ENCODE measurements at regions not wholly inside any gene's neighbourhood (a gene's known extent, or its start where the extent isn't known, plus 50 kb on each side); places are given as distances from the start of the nearest gene placed in this dataset.

DNA sequence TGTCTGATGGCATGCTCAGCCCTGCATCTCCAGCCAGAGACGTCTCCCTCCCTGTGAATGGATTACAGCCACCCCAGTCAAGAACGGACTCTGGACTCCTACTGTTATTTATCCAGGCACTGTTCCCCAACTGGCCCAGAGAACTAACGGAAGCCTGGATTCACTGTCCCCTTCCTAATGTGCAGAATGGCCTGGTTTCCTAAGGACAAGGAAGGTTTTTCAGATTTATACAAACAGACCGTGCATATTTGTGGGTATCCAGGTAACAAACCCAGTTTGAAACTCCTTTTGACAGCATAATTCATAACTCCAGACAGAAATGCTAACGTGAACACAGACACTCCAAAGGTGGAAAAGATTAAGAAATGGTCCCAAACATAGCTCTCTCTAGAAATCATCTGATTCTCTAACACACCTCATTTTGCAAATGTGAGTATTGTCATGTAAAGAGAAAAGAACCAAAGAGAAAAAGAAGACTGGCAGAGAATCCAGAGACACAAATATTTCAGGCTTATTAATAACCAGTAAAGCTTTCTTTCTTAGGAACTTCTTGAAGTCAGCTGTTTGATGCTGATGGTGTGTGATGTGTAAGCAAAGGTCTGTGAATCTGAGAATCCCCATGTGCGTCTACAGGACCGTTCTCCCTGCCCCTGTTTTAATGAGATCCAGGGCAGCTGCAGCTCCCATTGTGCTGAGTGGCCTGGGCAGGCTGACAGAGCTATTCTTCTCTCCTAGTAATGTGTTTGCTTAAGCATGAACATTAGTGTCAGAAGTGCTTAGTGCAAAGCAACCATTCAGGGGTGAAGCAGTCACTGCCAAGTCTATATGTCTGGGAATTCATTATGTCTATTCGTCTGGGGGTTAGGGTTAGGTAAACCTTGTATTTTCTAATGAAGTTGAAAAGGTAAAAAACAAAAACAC, 86.8 kb upstream of the HIF1A start:
- Histone ChIP-seq H3K9ac (ENCODE audit: low read length) (peak overlapping the region; percentile 38), H2BK5ac (ENCODE audit: low read depth, low read length, poor library complexity, severe bottlenecking) (no peak overlapping the region), H3K79me1 (replicated peaks; ENCODE audit: low read length, poor library complexity, severe bottlenecking) (peaks cover 4% of the 10 kb centered on the region), H3K4ac (ENCODE audit: low read depth in 1 of 2, low read length in 2 of 2) (peak overlapping the region; percentile 20 to 32), H3K27me3 (ENCODE audit: control insufficient read depth in 1 of 2, insufficient read depth in 1 of 2, low read length in 2 of 2) (no peaks in the 10 kb centered on the region), H3K9me3 (ENCODE audit: control insufficient read depth, low read length) (no peaks in the 10 kb centered on the region), H3K4me3 (ENCODE audit: insufficient read depth in 1 of 2, low read depth in 1 of 2, low read length in 2 of 2) (peak overlapping the region in 1 of 2 experiments; percentile 37), H3K18ac (ENCODE audit: low read depth in 1 of 2, low read length in 2 of 2) (peak overlapping the region; percentile 34 to 46), H3K36me3 (ENCODE audit: control insufficient read depth in 1 of 2, insufficient read depth in 2 of 2, low read depth in 1 of 2, low read length in 2 of 2) (no peaks in the 10 kb centered on the region), H3K4me2 (ENCODE audit: low read length, poor library complexity, severe bottlenecking) (no peak overlapping the region), H2AFZ (ENCODE audit: low read depth, low read length) (no peak overlapping the region), H4K8ac (ENCODE audit: low read length) (no peak overlapping the region), H3K23ac (ENCODE audit: low read length in 2 of 2) (no peak overlapping the region), H3K4me1 (ENCODE audit: control insufficient read depth, insufficient read depth, low read depth, low read length) (peaks cover 7% of the 10 kb centered on the region), H2BK12ac (ENCODE audit: low read length in 2 of 2) (peak overlapping the region in 1 of 2 experiments; percentile 59), H2BK120ac (ENCODE audit: low read depth, low read length) (no peak overlapping the region), H2BK15ac (ENCODE audit: low read depth, poor library complexity, severe bottlenecking) (no peak overlapping the region), H3K14ac (ENCODE audit: low read length in 2 of 2) (no peak overlapping the region), H2AK5ac (ENCODE audit: low read length, severe bottlenecking) (peak overlapping the region; percentile 54), H3K27ac (ENCODE audit: low read length, poor library complexity, severe bottlenecking) (peak overlapping the region; percentile 78), H4K91ac (ENCODE audit: low read length) (peak overlapping the region; percentile 30)
- no peak for DNase-seq
- WGBS, result 80% methylated on average over 7 of the region's 8 CpGs

- H3K23ac ChIP-seq (ENCODE audit: low read length in 2 of 2), result no peak overlapping the region
- no peak overlapping the region for H2AFZ ChIP-seq (ENCODE audit: low read depth, low read length)
- H2BK120ac ChIP-seq (ENCODE audit: low read depth, low read length), result peak overlapping the region; percentile 23
- H3K27ac ChIP-seq (ENCODE audit: low read length, poor library complexity, severe bottlenecking), result peak overlapping the region; percentile 78
- no peaks in the 10 kb centered on the region for H3K27me3 ChIP-seq (ENCODE audit: control insufficient read depth in 1 of 2, insufficient read depth in 1 of 2, low read length in 2 of 2)
- no peak overlapping the region for H2BK5ac ChIP-seq (ENCODE audit: low read depth, low read length, poor library complexity, severe bottlenecking)
- peaks cover 5% of the 10 kb centered on the region for H3K79me1 ChIP-seq (replicated peaks; ENCODE audit: low read length, poor library complexity, severe bottlenecking)
- no peak overlapping the region for H3K4me2 ChIP-seq (ENCODE audit: low read length, poor library complexity, severe bottlenecking)
- H3K36me3 ChIP-seq (ENCODE audit: control insufficient read depth in 1 of 2, insufficient read depth in 2 of 2, low read depth in 1 of 2, low read length in 2 of 2), result no peaks in the 10 kb centered on the region
- 62% methylated on average over 10 of the region's 10 CpGs for WGBS
- peak overlapping the region; percentile 14 for H4K91ac ChIP-seq (ENCODE audit: low read length)
- H3K4me1 ChIP-seq (ENCODE audit: control insufficient read depth, insufficient read depth, low read depth, low read length), result peaks cover 7% of the 10 kb centered on the region
- peak overlapping the region; percentile 3 for H4K8ac ChIP-seq (ENCODE audit: low read length)
- peak overlapping the region; percentile 38 for H3K9ac ChIP-seq (ENCODE audit: low read length)
- no peaks in the 10 kb centered on the region for H3K9me3 ChIP-seq (ENCODE audit: control insufficient read depth, low read length)
- peak overlapping the region; percentile 53 to 80 for H3K18ac ChIP-seq (ENCODE audit: low read depth in 1 of 2, low read length in 2 of 2)
- H3K14ac ChIP-seq (ENCODE audit: low read length in 2 of 2), result no peak overlapping the region
- H2BK15ac ChIP-seq (ENCODE audit: low read depth, poor library complexity, severe bottlenecking), result no peak overlapping the region
- peak overlapping the region in 1 of 2 experiments; percentile 94 for H2BK12ac ChIP-seq (ENCODE audit: low read length in 2 of 2)
- H3K4me3 ChIP-seq (ENCODE audit: insufficient read depth in 1 of 2, low read depth in 1 of 2, low read length in 2 of 2), result peak overlapping the region in 1 of 2 experiments; percentile 37
- H2AK5ac ChIP-seq (ENCODE audit: low read length, severe bottlenecking), result peak overlapping the region; percentile 14
- DNase-seq, result peak; percentile 70
- H3K4ac ChIP-seq (ENCODE audit: low read depth in 1 of 2, low read length in 2 of 2), result peak overlapping the region in 1 of 2 experiments; percentile 89
Measured at GRCh38 chr14:61609191-61609843, 86.0 kb upstream of the HIF1A start.

- Histone ChIP-seq H2AFZ (ENCODE audit: low read depth, low read length) (no peak overlapping the region), H3K36me3 (ENCODE audit: control insufficient read depth in 1 of 2, insufficient read depth in 2 of 2, low read depth in 1 of 2, low read length in 2 of 2) (no peaks in the 10 kb centered on the region), H3K14ac (ENCODE audit: low read length in 2 of 2) (no peak overlapping the region), H3K79me1 (replicated peaks; ENCODE audit: low read length, poor library complexity, severe bottlenecking) (peaks cover 8% of the 10 kb centered on the region), H2AK5ac (ENCODE audit: low read length, severe bottlenecking) (no peak overlapping the region), H2BK120ac (ENCODE audit: low read depth, low read length) (no peak overlapping the region), H3K23ac (ENCODE audit: low read length in 2 of 2) (no peak overlapping the region), H3K4me2 (ENCODE audit: low read length, poor library complexity, severe bottlenecking) (no peak overlapping the region), H4K8ac (ENCODE audit: low read length) (no peak overlapping the region), H3K27ac (ENCODE audit: low read length, poor library complexity, severe bottlenecking) (peak overlapping the region; percentile 78), H3K9ac (ENCODE audit: low read length) (no peak overlapping the region), H2BK12ac (ENCODE audit: low read length in 2 of 2) (no peak overlapping the region), H2BK15ac (ENCODE audit: low read depth, poor library complexity, severe bottlenecking) (no peak overlapping the region), H2BK5ac (ENCODE audit: low read depth, low read length, poor library complexity, severe bottlenecking) (no peak overlapping the region), H3K18ac (ENCODE audit: low read depth in 1 of 2, low read length in 2 of 2) (no peak overlapping the region), H3K4me3 (ENCODE audit: insufficient read depth in 1 of 2, low read depth in 1 of 2, low read length in 2 of 2) (no peak overlapping the region), H3K4ac (ENCODE audit: low read depth in 1 of 2, low read length in 2 of 2) (no peak overlapping the region), H3K4me1 (ENCODE audit: control insufficient read depth, insufficient read depth, low read depth, low read length) (peaks cover 10% of the 10 kb centered on the region), H4K91ac (ENCODE audit: low read length) (no peak overlapping the region), H3K27me3 (ENCODE audit: control insufficient read depth in 1 of 2, insufficient read depth in 1 of 2, low read length in 2 of 2) (no peaks in the 10 kb centered on the region), H3K9me3 (ENCODE audit: control insufficient read depth, low read length) (no peaks in the 10 kb centered on the region)
- 25% methylated on average over 4 of the region's 5 CpGs for WGBS
- peak; percentile 84 for DNase-seq
Measured at GRCh38 chr14:61609884-61610283, 85.4 kb upstream of the HIF1A start.

DNA sequence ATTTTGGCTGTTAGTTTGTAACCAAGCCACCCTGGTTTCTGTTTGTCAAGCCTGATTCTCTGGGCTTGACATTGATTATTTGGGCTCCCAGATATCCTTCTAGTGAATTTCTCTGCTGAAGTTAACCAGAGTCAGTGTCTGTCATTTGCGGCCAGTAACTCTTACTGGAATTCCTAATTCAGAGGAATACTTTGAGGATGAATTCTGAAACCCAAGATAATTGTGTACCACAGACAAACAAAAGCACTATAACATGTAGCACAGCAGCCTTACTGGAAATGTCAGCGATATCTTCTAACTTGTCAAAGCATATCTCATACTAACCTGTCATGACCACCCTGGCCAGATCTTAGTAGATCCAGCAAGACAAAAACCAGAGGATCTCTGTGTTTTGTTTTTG, 84.4 kb upstream of the HIF1A start:
- Histone ChIP-seq H3K4me3 (ENCODE audit: insufficient read depth in 1 of 2, low read depth in 1 of 2, low read length in 2 of 2) (no peak overlapping the region), H3K18ac (ENCODE audit: low read depth in 1 of 2, low read length in 2 of 2) (peak overlapping the region in 1 of 2 experiments; percentile 58), H3K36me3 (ENCODE audit: control insufficient read depth in 1 of 2, insufficient read depth in 2 of 2, low read depth in 1 of 2, low read length in 2 of 2) (no peaks in the 10 kb centered on the region), H3K4ac (ENCODE audit: low read depth in 1 of 2, low read length in 2 of 2) (no peak overlapping the region), H3K79me1 (replicated peaks; ENCODE audit: low read length, poor library complexity, severe bottlenecking) (peaks cover 8% of the 10 kb centered on the region), H2BK5ac (ENCODE audit: low read depth, low read length, poor library complexity, severe bottlenecking) (peak overlapping the region; percentile 1), H3K9ac (ENCODE audit: low read length) (no peak overlapping the region), H3K14ac (ENCODE audit: low read length in 2 of 2) (no peak overlapping the region), H3K23ac (ENCODE audit: low read length in 2 of 2) (no peak overlapping the region), H2BK12ac (ENCODE audit: low read length in 2 of 2) (peak overlapping the region; percentile 81 to 82), H3K4me2 (ENCODE audit: low read length, poor library complexity, severe bottlenecking) (no peak overlapping the region), H3K27me3 (ENCODE audit: control insufficient read depth in 1 of 2, insufficient read depth in 1 of 2, low read length in 2 of 2) (no peaks in the 10 kb centered on the region), H2BK15ac (ENCODE audit: low read depth, poor library complexity, severe bottlenecking) (no peak overlapping the region), H4K91ac (ENCODE audit: low read length) (no peak overlapping the region), H2BK120ac (ENCODE audit: low read depth, low read length) (no peak overlapping the region), H3K4me1 (ENCODE audit: control insufficient read depth, insufficient read depth, low read depth, low read length) (peaks cover 12% of the 10 kb centered on the region), H3K27ac (ENCODE audit: low read length, poor library complexity, severe bottlenecking) (no peak overlapping the region), H3K9me3 (ENCODE audit: control insufficient read depth, low read length) (no peaks in the 10 kb centered on the region), H2AFZ (ENCODE audit: low read depth, low read length) (no peak overlapping the region), H4K8ac (ENCODE audit: low read length) (no peak overlapping the region), H2AK5ac (ENCODE audit: low read length, severe bottlenecking) (peak overlapping the region; percentile 73)
- DNase-seq, result no peak
- 86% methylated on average over 2 of the region's 2 CpGs for WGBS
